Activated naive CD4-positive, alpha-beta T cell treated with anti-CD3 and anti-CD28 coated beads for 36 hours (primary cell): ENCODE measurements at regions not wholly inside any gene's neighbourhood (a gene's known extent, or its start where the extent isn't known, plus 50 kb on each side); places are given as distances from the start of the nearest gene placed in this dataset.
"Not testable (repeated sequence)": the region's sequence is repeated elsewhere in the genome, so short reads cannot be mapped to it uniquely, and the experiment has no call there.

Source experiments
- CTCF ChIA-PET: fragments of 350-600 bp; sonication (Branson Sonifier 250); formaldehyde crosslinking; loops from one replicate; lab custom pipeline; 2021; ENCODE audit warnings: antibody characterized with exemption; lab: Charles Lee
- DNase-seq: peaks from one replicate; pipeline ENCODE4 v3.0.0-alpha.2; 2020
- H3K27ac Mint-ChIP-seq: one replicate; pipeline ENCODE4 v1.8.0; 2021; ENCODE audit warnings: mild to moderate bottlenecking, mixed read lengths
- H3K27me3 Mint-ChIP-seq: one replicate; pipeline ENCODE4 v1.8.0; 2021; ENCODE audit warnings: low read depth, mixed read lengths
- H3K36me3 Mint-ChIP-seq: one replicate; pipeline ENCODE4 v1.8.0; 2021; ENCODE audit warnings: low read depth, mixed read lengths
- H3K4me1 Mint-ChIP-seq: one replicate; pipeline ENCODE4 v1.8.0; 2021; ENCODE audit warnings: low read depth, mixed read lengths
- H3K4me3 Mint-ChIP-seq: one replicate; pipeline ENCODE4 v1.8.0; 2021; ENCODE audit warnings: mild to moderate bottlenecking, moderate library complexity, mixed read lengths
- H3K9me3 Mint-ChIP-seq: one replicate; pipeline ENCODE4 v1.8.0; 2021; ENCODE audit warnings: mixed read lengths
- intact Hi-C: fragments of 100-400 bp; cut with micrococcal nuclease; formaldehyde crosslinking; loops from one replicate; pipeline ENCODE4 v1.15.1; 2023

- CTCF ChIA-PET, result no interaction called here
- Mint-ChIP-seq H3K9me3 (peaks cover 4% of the 10 kb centered on the region), H3K4me3 (no peak overlapping the region), H3K36me3 (no peaks in the 10 kb centered on the region), H3K27ac (no peak overlapping the region), H3K4me1 (no peaks in the 10 kb centered on the region), H3K27me3 (no peaks in the 10 kb centered on the region)
- intact Hi-C loops, result no loop called here
- DNase-seq, result no peak
Observed at GRCh38 chr4:63123441-63123840, 1285.8 kb downstream of the TECRL start.

GRCh38 chr4:63122955-63123354 lies 1286.3 kb downstream of the TECRL start:
- Mint-ChIP-seq H3K9me3 (peaks cover 4% of the 10 kb centered on the region), H3K4me3 (no peak overlapping the region), H3K4me1 (no peaks in the 10 kb centered on the region), H3K27ac (no peak overlapping the region), H3K36me3 (no peaks in the 10 kb centered on the region), H3K27me3 (no peaks in the 10 kb centered on the region)
- CTCF ChIA-PET, result no interaction called here
- intact Hi-C loops, result no loop called here
- no peak for DNase-seq

- Mint-ChIP-seq H3K27ac (no peak overlapping the region), H3K4me1 (no peaks in the 10 kb centered on the region), H3K4me3 (no peak overlapping the region), H3K27me3 (no peaks in the 10 kb centered on the region), H3K36me3 (no peaks in the 10 kb centered on the region), H3K9me3 (peaks cover 15% of the 10 kb centered on the region)
- no peak for DNase-seq
- intact Hi-C loops, result no loop called here
- CTCF ChIA-PET, result no interaction called here
Observed at GRCh38 chr4:63106600-63106999, 1302.7 kb downstream of the TECRL start.

- Mint-ChIP-seq H3K27ac (no peak overlapping the region), H3K9me3 (peaks cover 14% of the 10 kb centered on the region), H3K4me1 (no peaks in the 10 kb centered on the region), H3K27me3 (no peaks in the 10 kb centered on the region), H3K36me3 (no peaks in the 10 kb centered on the region), H3K4me3 (no peak overlapping the region)
- CTCF ChIA-PET, result no interaction called here
- DNase-seq, result no peak
- intact Hi-C loops, result no loop called here
Observed at GRCh38 chr4:63105839-63106238, 1303.4 kb downstream of the TECRL start.

GRCh38 chr4:63090641-63091040 lies 1318.6 kb downstream of the TECRL start:
- Mint-ChIP-seq H3K4me3 (no peak overlapping the region), H3K9me3 (peaks cover 3% of the 10 kb centered on the region), H3K27ac (no peak overlapping the region), H3K36me3 (no peaks in the 10 kb centered on the region), H3K4me1 (no peaks in the 10 kb centered on the region), H3K27me3 (no peaks in the 10 kb centered on the region)
- CTCF ChIA-PET, result no interaction called here
- intact Hi-C loops, result no loop called here
- no peak for DNase-seq

GRCh38 chr4:63085091-63085490 lies 1324.2 kb downstream of the TECRL start:
- intact Hi-C loops, result no loop called here
- Mint-ChIP-seq H3K27me3 (no peaks in the 10 kb centered on the region), H3K9me3 (peaks cover 6% of the 10 kb centered on the region), H3K4me1 (no peaks in the 10 kb centered on the region), H3K36me3 (no peaks in the 10 kb centered on the region), H3K4me3 (no peak overlapping the region), H3K27ac (no peak overlapping the region)
- CTCF ChIA-PET, result interaction anchor here (1.1 kb wide), 1 partner anchor 10 kb away, joined by 7 read pairs; no protein-coding TSS in a partner anchor
- no peak for DNase-seq

GRCh38 chr4:63080934-63081333 lies 1328.3 kb downstream of the TECRL start:
- H3K4me3 Mint-ChIP-seq, result no peak overlapping the region
- H3K4me1 Mint-ChIP-seq, result no peaks in the 10 kb centered on the region
- no peak overlapping the region for H3K27ac Mint-ChIP-seq
- H3K9me3 Mint-ChIP-seq, result peaks cover 9% of the 10 kb centered on the region
- DNase-seq, result no peak
- CTCF ChIA-PET, result interaction anchor here (0.6 kb wide), 1 partner anchor 83 kb away, joined by 4 read pairs; no protein-coding TSS in a partner anchor
- intact Hi-C loops, result no loop called here
- H3K27me3 Mint-ChIP-seq, result no peaks in the 10 kb centered on the region
- H3K36me3 Mint-ChIP-seq, result no peaks in the 10 kb centered on the region

- no peak for DNase-seq
- Mint-ChIP-seq H3K9me3 (peaks cover 15% of the 10 kb centered on the region), H3K27me3 (no peaks in the 10 kb centered on the region), H3K36me3 (no peaks in the 10 kb centered on the region), H3K4me3 (no peak overlapping the region), H3K27ac (no peak overlapping the region), H3K4me1 (no peaks in the 10 kb centered on the region)
- CTCF ChIA-PET, result no interaction called here
- intact Hi-C loops, result no loop called here
Observed at GRCh38 chr4:63063760-63064159, 1345.5 kb downstream of the TECRL start.

GRCh38 chr4:63062891-63063290 lies 1346.4 kb downstream of the TECRL start:
- H3K27me3 Mint-ChIP-seq, DNase-seq, H3K4me1 Mint-ChIP-seq, CTCF ChIA-PET, H3K27ac Mint-ChIP-seq, H3K4me3 Mint-ChIP-seq, intact Hi-C loops, H3K36me3 Mint-ChIP-seq: not testable (repeated sequence)
- peaks cover 17% of the 10 kb centered on the region for H3K9me3 Mint-ChIP-seq

- no peaks in the 10 kb centered on the region for H3K4me1 Mint-ChIP-seq
- H3K4me3 Mint-ChIP-seq, result no peak overlapping the region
- peaks cover 14% of the 10 kb centered on the region for H3K9me3 Mint-ChIP-seq
- intact Hi-C loops, result no loop called here
- no peak overlapping the region for H3K27ac Mint-ChIP-seq
- no peaks in the 10 kb centered on the region for H3K27me3 Mint-ChIP-seq
- no peak for DNase-seq
- H3K36me3 Mint-ChIP-seq, result no peaks in the 10 kb centered on the region
- CTCF ChIA-PET, result interaction anchor here (0.7 kb wide), 1 partner anchor 946 kb away, joined by 3 read pairs; no protein-coding TSS in a partner anchor
Observed at GRCh38 chr4:63049726-63050125, 1359.5 kb downstream of the TECRL start.

GRCh38 chr4:63049278-63049677 lies 1360.0 kb downstream of the TECRL start:
- Mint-ChIP-seq H3K27me3 (no peaks in the 10 kb centered on the region), H3K9me3 (peaks cover 14% of the 10 kb centered on the region), H3K27ac (no peak overlapping the region), H3K4me1 (no peaks in the 10 kb centered on the region), H3K36me3 (no peaks in the 10 kb centered on the region), H3K4me3 (no peak overlapping the region)
- DNase-seq, result no peak
- intact Hi-C loops, result no loop called here
- CTCF ChIA-PET, result interaction anchor here (0.7 kb wide), 1 partner anchor 947 kb away, joined by 3 read pairs; no protein-coding TSS in a partner anchor

- H3K27me3 Mint-ChIP-seq, result no peaks in the 10 kb centered on the region
- H3K4me3 Mint-ChIP-seq, result no peak overlapping the region
- CTCF ChIA-PET, result no interaction called here
- intact Hi-C loops, result no loop called here
- no peak overlapping the region for H3K27ac Mint-ChIP-seq
- H3K9me3 Mint-ChIP-seq, result peaks cover 4% of the 10 kb centered on the region
- H3K4me1 Mint-ChIP-seq, result no peaks in the 10 kb centered on the region
- DNase-seq, result no peak
- no peaks in the 10 kb centered on the region for H3K36me3 Mint-ChIP-seq
Observed at GRCh38 chr4:63036159-63036866, 1372.9 kb downstream of the TECRL start.

- Mint-ChIP-seq H3K27ac (no peak overlapping the region), H3K36me3 (no peaks in the 10 kb centered on the region), H3K27me3 (no peaks in the 10 kb centered on the region), H3K4me3 (no peak overlapping the region), H3K9me3 (peaks cover 2% of the 10 kb centered on the region), H3K4me1 (no peaks in the 10 kb centered on the region)
- CTCF ChIA-PET, result no interaction called here
- intact Hi-C loops, result no loop called here
- no peak for DNase-seq
Observed at GRCh38 chr4:63029380-63029779, 1379.9 kb downstream of the TECRL start.
